H54 (cell line): ENCODE measurements at regions not wholly inside any gene's neighbourhood (a gene's known extent, or its start where the extent isn't known, plus 50 kb on each side); places are given as distances from the start of the nearest gene placed in this dataset.

Experiments
- DNase-seq: peaks from one replicate; pipeline ENCODE4 v3.0.0; 2011; ENCODE audit warnings: low spot score, mixed read lengths; ENCODE audit not compliant: insufficient read length
- FAIRE-seq: peaks from 3 replicates; lab custom pipeline; 2011; peaks lifted over from hg19 to GRCh38; lab: Jason Lieb, UNC
- POLR2A ChIP-seq: IDR thresholded peaks from 2 replicates; pipeline ENCODE4 v1.6.1; 2011; ENCODE audit warnings: low read depth, mild to moderate bottlenecking, low read length

GRCh38 chr4:124390861-124391260 lies 321.7 kb downstream of the ANKRD50 start:
- no peak for TF ChIP-seq POLR2A
- no peak for FAIRE-seq
- DNase-seq: no peak

- DNase-seq (no peak), FAIRE-seq (no peak)
- TF ChIP-seq POLR2A: no peak
These were observed 316.2 kb downstream of the ANKRD50 start for GRCh38 chr4:124396333-124396732.

GRCh38 chr4:124401606-124402005 lies 310.9 kb downstream of the ANKRD50 start:
- DNase-seq (no peak), FAIRE-seq (no peak)
- no peak for TF ChIP-seq POLR2A

GRCh38 chr4:124409044-124409443 lies 303.5 kb downstream of the ANKRD50 start:
- FAIRE-seq: peak; percentile 64
- no peak for TF ChIP-seq POLR2A
- no peak for DNase-seq

- no peak for TF ChIP-seq POLR2A
- DNase-seq (no peak), FAIRE-seq (peak; percentile 33)
These were observed 298.1 kb downstream of the ANKRD50 start for GRCh38 chr4:124414276-124415040.

GRCh38 chr4:124415146-124415545 lies 297.4 kb downstream of the ANKRD50 start:
- DNase-seq (no peak), FAIRE-seq (no peak)

GRCh38 chr4:124417371-124417770 lies 295.2 kb downstream of the ANKRD50 start:
- DNase-seq (no peak), FAIRE-seq (no peak)
- TF ChIP-seq POLR2A: no peak

More at GRCh38 chr4:124415146-124415545, 297.4 kb downstream of the ANKRD50 start:
- TF ChIP-seq POLR2A: no peak

- DNase-seq: no peak
- no peak for TF ChIP-seq POLR2A
- FAIRE-seq: no peak
These were observed 292.3 kb downstream of the ANKRD50 start for GRCh38 chr4:124420166-124420695.

GRCh38 chr4:124423160-124423559 lies 289.4 kb downstream of the ANKRD50 start:
- DNase-seq: no peak
- no peak for TF ChIP-seq POLR2A
- no peak for FAIRE-seq

GRCh38 chr4:124426279-124426678 lies 286.3 kb downstream of the ANKRD50 start:
- no peak for DNase-seq
- FAIRE-seq: no peak
- TF ChIP-seq POLR2A: no peak

- FAIRE-seq (no peak), DNase-seq (no peak)
- no peak for TF ChIP-seq POLR2A
These were observed 285.3 kb downstream of the ANKRD50 start for GRCh38 chr4:124427095-124427767.

- DNase-seq (no peak), FAIRE-seq (no peak)
- TF ChIP-seq POLR2A: no peak
These were observed 283.9 kb downstream of the ANKRD50 start for GRCh38 chr4:124428648-124429047.

GRCh38 chr4:124429746-124430250 lies 282.7 kb downstream of the ANKRD50 start:
- FAIRE-seq: no peak
- no peak for DNase-seq
- no peak for TF ChIP-seq POLR2A

- no peak for FAIRE-seq
- no peak for DNase-seq
- TF ChIP-seq POLR2A: no peak
These were observed 280.8 kb downstream of the ANKRD50 start for GRCh38 chr4:124431653-124432192.
